CD8-positive, alpha-beta memory T cell (primary cell): ENCODE measurements at regions not wholly inside any gene's neighbourhood (a gene's known extent, or its start where the extent isn't known, plus 50 kb on each side); places are given as distances from the start of the nearest gene placed in this dataset.

Experiments
- CTCF ChIA-PET: fragments of 350-600 bp; sonication (Branson Sonifier 250); formaldehyde crosslinking; loops from one replicate; lab custom pipeline; 2021; ENCODE audit warnings: antibody characterized with exemption; lab: Charles Lee
- POLR2A ChIA-PET: fragments of 350-600 bp; sonication (Branson Sonifier 250); formaldehyde crosslinking; loops from one replicate; lab custom pipeline; 2021; ENCODE audit warnings: antibody characterized with exemption; lab: Charles Lee
- DNase-seq, 5 donors: peaks; one replicate each; pipeline versions ENCODE4 v3.0.0 to v3.0.0-alpha.2; 2020 to 2022; ENCODE audit warnings: mixed read lengths in 1 of 5
- H3K27ac ChIP-seq: one replicate; pipeline ENCODE4 v1.7.0; 2013; ENCODE audit warnings: low read depth, mild to moderate bottlenecking, low read length, moderate library complexity
- H3K27me3 ChIP-seq: 2 replicates; pipeline ENCODE4 v1.7.0; 2013; ENCODE audit warnings: low read length, mild to moderate bottlenecking; ENCODE audit not compliant: insufficient read depth, poor library complexity, severe bottlenecking
- H3K36me3 ChIP-seq: 2 replicates; pipeline ENCODE4 v1.7.0; 2013; ENCODE audit warnings: mild to moderate bottlenecking, low read length, moderate library complexity; ENCODE audit not compliant: insufficient read depth
- H3K4me1 ChIP-seq: 2 replicates; pipeline ENCODE4 v1.7.0; 2013; ENCODE audit warnings: mild to moderate bottlenecking, low read length, moderate library complexity; ENCODE audit not compliant: insufficient read depth
- H3K4me3 ChIP-seq: 2 replicates; pipeline ENCODE4 v1.7.0; 2013; ENCODE audit warnings: mild to moderate bottlenecking, low read length
- H3K9me3 ChIP-seq: 2 replicates; pipeline ENCODE4 v1.7.0; 2013; ENCODE audit warnings: mild to moderate bottlenecking, low read length
- H3K27ac Mint-ChIP-seq, 8 donors: one replicate each; pipeline ENCODE4 v1.8.0; 2020 to 2021; ENCODE audit warnings: mixed read lengths in 8 of 8, mild to moderate bottlenecking in 6 of 8, inconsistent platforms in 3 of 8, moderate library complexity in 3 of 8
- H3K27me3 Mint-ChIP-seq, 2 donors: one replicate each; pipeline ENCODE4 v1.8.0; 2020 to 2021; ENCODE audit warnings: mixed read lengths in 2 of 2, mild to moderate bottlenecking in 1 of 2, moderate library complexity in 1 of 2
- H3K36me3 Mint-ChIP-seq, 3 donors: one replicate each; pipeline ENCODE4 v1.8.0; 2020 to 2021; ENCODE audit warnings: mixed read lengths in 3 of 3, inconsistent platforms in 1 of 3, mild to moderate bottlenecking in 1 of 3
- H3K4me1 Mint-ChIP-seq, 3 donors: one replicate each; pipeline ENCODE4 v1.8.0; 2020 to 2021; ENCODE audit warnings: mixed read lengths in 3 of 3, inconsistent platforms in 1 of 3, mild to moderate bottlenecking in 1 of 3
- H3K4me3 Mint-ChIP-seq, 7 donors: one replicate each; pipeline ENCODE4 v1.8.0; 2020 to 2021; ENCODE audit warnings: mixed read lengths in 7 of 7, mild to moderate bottlenecking in 6 of 7, moderate library complexity in 4 of 7, inconsistent platforms in 2 of 7
- H3K9me3 Mint-ChIP-seq, 5 donors: one replicate each; pipeline ENCODE4 v1.8.0; 2020 to 2022; ENCODE audit warnings: mixed read lengths in 5 of 5, mild to moderate bottlenecking in 3 of 5, moderate library complexity in 2 of 5, inconsistent platforms in 1 of 5

DNA sequence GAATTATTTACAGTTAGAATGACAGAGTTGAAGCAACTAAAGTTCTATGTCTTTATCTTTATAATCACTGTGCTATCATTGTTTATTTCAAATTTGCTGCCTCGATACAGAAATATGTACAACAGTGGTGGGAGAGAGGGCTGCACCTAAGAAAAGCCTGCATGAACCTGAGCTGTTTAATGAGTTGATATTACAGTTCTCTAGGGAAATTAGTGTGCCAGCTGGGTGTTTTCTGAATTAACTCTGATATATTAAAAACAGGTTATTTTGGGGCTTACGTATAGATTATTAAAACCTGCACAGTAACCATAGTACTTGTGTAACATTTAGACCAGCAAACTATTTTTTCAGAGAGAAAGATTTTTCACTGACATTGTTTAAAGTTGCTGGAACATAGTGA, 750.5 kb upstream of the DDX18 start:
- no peak overlapping the region for H3K27ac Mint-ChIP-seq

DNA sequence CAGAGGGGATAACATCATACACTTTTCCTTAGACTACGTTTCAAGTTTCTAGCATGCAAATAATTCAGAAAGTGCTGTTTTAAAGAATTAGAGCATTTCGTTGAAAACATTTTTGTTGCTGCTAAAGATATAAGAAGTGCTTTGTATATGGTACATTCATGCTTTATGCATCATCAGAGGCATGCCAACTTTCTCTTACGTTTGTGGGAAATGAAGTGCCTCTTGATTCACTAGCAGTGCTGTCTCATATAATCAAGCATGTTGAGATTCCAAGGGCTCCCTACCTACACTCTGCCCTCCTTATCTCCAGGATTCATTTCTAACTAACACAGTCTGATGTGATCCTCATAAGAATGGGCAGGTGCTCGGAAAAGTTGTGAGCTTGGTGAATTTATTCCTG, 748.6 kb upstream of the DDX18 start:
- no peak for DNase-seq
- Histone ChIP-seq H3K4me1 (no peaks in the 10 kb centered on the region), H3K4me3 (no peak overlapping the region), H3K27me3 (no peaks in the 10 kb centered on the region), H3K9me3 (no peaks in the 10 kb centered on the region), H3K36me3 (no peaks in the 10 kb centered on the region), H3K27ac (no peak overlapping the region)
- Mint-ChIP-seq H3K9me3 (peaks cover 0 to 14% (median 7%) of the 10 kb centered on the region in 5 donors), H3K36me3 (no peaks in the 10 kb centered on the region), H3K27me3 (no peaks in the 10 kb centered on the region), H3K4me3 (no peak overlapping the region), H3K4me1 (no peaks in the 10 kb centered on the region), H3K27ac (no peak overlapping the region)
- ChIA-PET POLR2A (no interaction called here), CTCF (no interaction called here)

More for the DNA sequence above, 750.5 kb upstream of the DDX18 start:
- Mint-ChIP-seq H3K9me3 (peaks cover 0 to 17% (median 7%) of the 10 kb centered on the region in 5 donors), H3K4me3 (no peak overlapping the region), H3K27me3 (no peaks in the 10 kb centered on the region), H3K4me1 (no peaks in the 10 kb centered on the region), H3K36me3 (no peaks in the 10 kb centered on the region)
- H3K27me3 ChIP-seq, result no peaks in the 10 kb centered on the region
- no peak overlapping the region for H3K4me3 ChIP-seq
- ChIA-PET CTCF (no interaction called here), POLR2A (no interaction called here)
- H3K4me1 ChIP-seq, result no peaks in the 10 kb centered on the region
- no peak for DNase-seq
- no peaks in the 10 kb centered on the region for H3K9me3 ChIP-seq
- H3K36me3 ChIP-seq, result no peaks in the 10 kb centered on the region
- no peak overlapping the region for H3K27ac ChIP-seq

DNA sequence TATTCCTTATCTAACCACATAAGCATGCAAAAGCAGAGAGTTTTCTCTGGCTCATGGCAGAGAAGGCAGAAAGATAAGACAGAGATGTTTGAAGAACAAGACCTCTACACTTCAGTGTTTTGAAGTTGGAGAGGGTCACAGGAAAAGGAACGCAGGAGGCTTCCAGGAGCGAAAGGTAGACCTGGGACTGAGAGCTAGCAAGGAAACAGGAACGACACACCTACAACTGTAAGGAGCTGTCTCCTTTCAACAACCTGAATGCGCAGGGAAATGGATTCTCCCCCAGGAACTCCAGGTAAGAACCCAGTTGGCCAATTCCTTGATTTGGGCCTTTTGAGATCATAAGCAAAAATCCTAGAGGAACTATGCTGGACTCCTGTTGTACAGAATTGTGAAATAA, 746.6 kb upstream of the DDX18 start:
- DNase-seq, result no peak
- H3K27me3 Mint-ChIP-seq, result no peaks in the 10 kb centered on the region
- H3K36me3 Mint-ChIP-seq, result no peaks in the 10 kb centered on the region
- no peaks in the 10 kb centered on the region for H3K4me1 Mint-ChIP-seq
- H3K27ac Mint-ChIP-seq, result no peak overlapping the region
- H3K4me3 ChIP-seq, result no peak overlapping the region
- H3K27me3 ChIP-seq, result no peaks in the 10 kb centered on the region
- H3K4me1 ChIP-seq, result no peaks in the 10 kb centered on the region
- H3K9me3 ChIP-seq, result no peaks in the 10 kb centered on the region
- no peak overlapping the region for H3K4me3 Mint-ChIP-seq
- CTCF ChIA-PET, result no interaction called here
- peaks cover 0 to 20% (median 8%) of the 10 kb centered on the region in 5 donors for H3K9me3 Mint-ChIP-seq
- H3K36me3 ChIP-seq, result no peaks in the 10 kb centered on the region
- H3K27ac ChIP-seq, result no peak overlapping the region
- POLR2A ChIA-PET, result no interaction called here

DNA sequence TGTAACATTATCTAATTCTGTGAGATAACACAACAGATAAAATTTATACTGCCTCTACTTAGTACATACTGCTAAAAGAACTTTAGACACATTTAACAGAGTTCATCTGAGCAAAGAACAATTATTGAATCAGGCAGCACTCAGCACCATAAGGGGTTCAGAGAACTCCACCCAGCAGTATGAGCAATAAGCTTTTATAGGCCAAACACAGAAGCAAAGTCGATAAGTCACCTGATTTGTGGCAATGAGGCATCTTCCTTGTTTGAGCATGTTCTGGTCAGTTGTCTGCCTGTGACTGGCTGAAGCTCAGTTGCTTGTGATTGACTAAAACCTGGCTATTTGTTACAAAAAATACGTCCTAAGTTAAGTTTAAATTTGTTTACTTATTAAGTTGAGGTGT, 746.1 kb upstream of the DDX18 start:
- Mint-ChIP-seq H3K27me3 (no peaks in the 10 kb centered on the region), H3K27ac (no peak overlapping the region), H3K4me1 (no peaks in the 10 kb centered on the region), H3K9me3 (peaks cover 0 to 18% (median 8%) of the 10 kb centered on the region in 5 donors), H3K4me3 (no peak overlapping the region), H3K36me3 (no peaks in the 10 kb centered on the region)
- H3K27me3 ChIP-seq, result no peaks in the 10 kb centered on the region
- no peaks in the 10 kb centered on the region for H3K4me1 ChIP-seq
- no peak overlapping the region for H3K4me3 ChIP-seq
- H3K9me3 ChIP-seq, result no peaks in the 10 kb centered on the region
- no peaks in the 10 kb centered on the region for H3K36me3 ChIP-seq
- ChIA-PET POLR2A (no interaction called here), CTCF (no interaction called here)
- DNase-seq, result no peak
- H3K27ac ChIP-seq, result no peak overlapping the region

DNA sequence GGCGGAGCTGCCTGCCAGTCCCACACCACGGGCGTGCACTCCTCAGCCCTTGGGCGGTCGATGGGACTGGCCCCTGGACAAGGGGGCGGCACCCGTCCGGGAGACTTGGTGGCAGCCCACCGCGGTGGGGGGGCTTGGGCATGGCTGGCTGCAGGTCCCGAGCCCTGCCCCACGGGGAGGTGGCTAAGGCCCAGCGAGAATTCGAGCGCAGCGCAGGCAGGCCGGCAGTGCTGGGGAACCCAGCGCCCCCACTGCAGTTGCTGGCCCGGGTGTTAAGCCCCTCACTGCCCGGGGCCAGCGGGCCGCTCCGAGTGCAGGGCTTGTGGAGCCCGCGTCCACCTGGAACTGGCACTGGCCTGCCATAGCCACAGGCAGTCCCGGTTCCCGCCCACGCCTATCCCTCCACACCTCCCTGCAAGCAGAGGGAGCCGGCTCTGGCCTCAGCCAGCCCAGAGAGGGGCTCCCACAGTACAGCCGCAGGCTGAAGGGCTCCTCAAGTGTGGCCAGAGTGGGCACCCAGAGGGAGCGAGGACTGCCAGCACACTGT, 742.9 kb upstream of the DDX18 start:
- no peak overlapping the region for H3K4me3 ChIP-seq
- Mint-ChIP-seq H3K36me3 (no peaks in the 10 kb centered on the region), H3K4me3 (no peak overlapping the region), H3K27me3 (no peaks in the 10 kb centered on the region), H3K27ac (no peak overlapping the region), H3K4me1 (no peaks in the 10 kb centered on the region), H3K9me3 (peaks cover 0 to 24% (median 8%) of the 10 kb centered on the region in 5 donors)
- no peaks in the 10 kb centered on the region for H3K4me1 ChIP-seq
- H3K27me3 ChIP-seq, result no peaks in the 10 kb centered on the region
- H3K9me3 ChIP-seq, result no peaks in the 10 kb centered on the region
- ChIA-PET CTCF (no interaction called here), POLR2A (no interaction called here)
- H3K27ac ChIP-seq, result no peak overlapping the region
- no peaks in the 10 kb centered on the region for H3K36me3 ChIP-seq
- DNase-seq, result no peak

DNA sequence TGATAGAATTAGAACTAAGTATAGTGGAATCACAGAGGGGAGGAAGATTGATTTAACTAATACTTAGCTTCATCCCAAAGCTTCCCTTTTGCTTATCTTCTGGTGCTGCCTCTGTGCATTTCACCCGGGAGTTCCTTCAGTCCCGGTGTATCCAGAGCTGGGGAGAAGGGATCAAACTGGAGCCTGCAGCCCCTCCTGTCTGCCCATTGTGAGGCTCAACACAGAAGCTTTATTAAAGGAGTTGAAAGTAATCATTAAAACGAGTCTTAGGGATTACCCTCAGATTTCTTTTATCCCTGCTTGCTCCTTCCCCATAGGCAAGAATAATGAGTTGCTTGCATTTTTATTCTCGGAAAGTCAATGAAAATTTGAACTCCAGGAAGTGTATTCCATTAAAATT, 739.7 kb upstream of the DDX18 start:
- Histone ChIP-seq H3K4me1 (no peaks in the 10 kb centered on the region), H3K27me3 (no peaks in the 10 kb centered on the region), H3K9me3 (no peaks in the 10 kb centered on the region), H3K36me3 (no peaks in the 10 kb centered on the region), H3K4me3 (no peak overlapping the region), H3K27ac (no peak overlapping the region)
- no peaks in the 10 kb centered on the region for H3K36me3 Mint-ChIP-seq
- ChIA-PET POLR2A (no interaction called here), CTCF (no interaction called here)
- DNase-seq, result no peak
- H3K4me3 Mint-ChIP-seq, result no peak overlapping the region
- no peaks in the 10 kb centered on the region for H3K4me1 Mint-ChIP-seq
- H3K27ac Mint-ChIP-seq, result no peak overlapping the region
- H3K27me3 Mint-ChIP-seq, result no peaks in the 10 kb centered on the region
- H3K9me3 Mint-ChIP-seq, result peaks cover 2 to 22% (median 6%) of the 10 kb centered on the region in 5 donors

DNA sequence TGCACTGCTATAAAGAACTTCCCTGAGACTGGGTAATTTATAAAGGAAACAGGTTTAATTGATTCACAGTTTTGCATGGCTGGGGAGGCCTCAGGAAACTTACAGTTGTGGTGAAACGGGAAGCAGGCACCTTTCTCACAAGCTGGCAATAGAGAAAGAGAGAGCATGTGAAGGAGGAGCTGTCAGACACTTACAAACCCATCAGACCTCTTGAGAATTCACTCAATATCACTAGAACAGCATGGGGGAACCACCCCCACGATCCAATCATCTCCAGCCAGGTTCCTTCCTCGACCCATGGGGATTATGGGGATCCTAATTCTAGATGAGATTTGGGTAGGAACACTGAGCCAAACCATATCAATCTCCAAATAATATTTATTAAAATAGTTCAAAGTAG, 729.2 kb upstream of the DDX18 start:
- H3K36me3 Mint-ChIP-seq, result no peaks in the 10 kb centered on the region
- peaks cover 4 to 16% (median 8%) of the 10 kb centered on the region in 5 donors for H3K9me3 Mint-ChIP-seq
- H3K27me3 Mint-ChIP-seq, result peaks cover 0 to 1% of the 10 kb centered on the region in 2 donors
- Histone ChIP-seq H3K27me3 (no peaks in the 10 kb centered on the region), H3K27ac (no peak overlapping the region), H3K36me3 (no peaks in the 10 kb centered on the region), H3K4me3 (no peak overlapping the region), H3K9me3 (no peaks in the 10 kb centered on the region), H3K4me1 (no peaks in the 10 kb centered on the region)
- H3K27ac Mint-ChIP-seq, result no peak overlapping the region
- no peak for DNase-seq
- ChIA-PET POLR2A (no interaction called here), CTCF (no interaction called here)
- no peaks in the 10 kb centered on the region for H3K4me1 Mint-ChIP-seq
- H3K4me3 Mint-ChIP-seq, result no peak overlapping the region

DNA sequence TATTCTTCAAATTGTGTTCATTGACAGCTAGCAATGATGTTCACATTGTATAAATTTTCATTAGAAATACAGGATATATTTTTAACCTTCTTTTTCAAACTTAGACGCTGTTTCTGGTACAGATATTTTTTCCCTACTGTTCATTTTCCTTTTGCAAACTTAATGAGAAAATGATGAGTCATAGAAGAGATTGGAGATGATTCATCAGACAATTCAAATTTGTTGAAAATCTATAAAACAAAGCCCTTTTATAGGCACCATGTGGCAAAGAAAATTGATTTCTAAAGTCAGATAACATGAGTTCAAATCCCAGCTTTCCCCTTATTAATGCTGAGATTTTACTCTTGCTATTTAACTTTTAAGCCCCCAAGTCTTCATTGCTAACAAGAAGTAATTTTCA, 728.8 kb upstream of the DDX18 start:
- Histone ChIP-seq H3K9me3 (no peaks in the 10 kb centered on the region), H3K27ac (no peak overlapping the region), H3K27me3 (no peaks in the 10 kb centered on the region), H3K36me3 (no peaks in the 10 kb centered on the region), H3K4me3 (no peak overlapping the region), H3K4me1 (no peaks in the 10 kb centered on the region)
- Mint-ChIP-seq H3K4me3 (no peak overlapping the region), H3K36me3 (no peaks in the 10 kb centered on the region), H3K4me1 (no peaks in the 10 kb centered on the region), H3K27me3 (peaks cover 0 to 1% of the 10 kb centered on the region in 2 donors), H3K27ac (no peak overlapping the region), H3K9me3 (peaks cover 2 to 20% (median 7%) of the 10 kb centered on the region in 5 donors)
- CTCF ChIA-PET, result no interaction called here
- DNase-seq, result no peak
- POLR2A ChIA-PET, result no interaction called here
